GM03348 (cell line): ENCODE measurements at regions not wholly inside any gene's neighbourhood (a gene's known extent, or its start where the extent isn't known, plus 50 kb on each side); places are given as distances from the start of the nearest gene placed in this dataset.

Experiments
- DNase-seq: peaks from one replicate; pipeline ENCODE4 v3.0.0; 2012; ENCODE audit warnings: low spot score

DNA sequence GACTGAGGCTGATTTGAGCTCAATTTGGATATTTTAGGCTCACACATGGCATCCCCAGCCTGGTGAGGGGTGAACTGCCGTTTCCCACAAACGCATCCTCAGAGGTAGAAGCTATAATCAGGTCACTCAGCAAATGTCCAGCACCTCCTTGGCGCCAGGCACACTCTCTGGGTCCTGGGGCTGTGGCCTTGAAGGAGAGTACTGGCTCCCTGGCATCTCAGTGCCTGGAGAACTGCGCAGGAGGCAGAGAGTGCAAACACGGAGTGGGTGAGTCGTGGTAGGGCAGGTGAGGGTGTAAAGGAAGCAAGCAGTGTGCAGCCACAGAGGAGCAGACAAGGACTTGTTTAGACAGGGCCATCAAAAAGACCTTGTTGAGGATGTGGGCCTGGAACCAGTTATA, 224.0 kb upstream of the ZNF32 start:
- DNase-seq, result no peak

DNA sequence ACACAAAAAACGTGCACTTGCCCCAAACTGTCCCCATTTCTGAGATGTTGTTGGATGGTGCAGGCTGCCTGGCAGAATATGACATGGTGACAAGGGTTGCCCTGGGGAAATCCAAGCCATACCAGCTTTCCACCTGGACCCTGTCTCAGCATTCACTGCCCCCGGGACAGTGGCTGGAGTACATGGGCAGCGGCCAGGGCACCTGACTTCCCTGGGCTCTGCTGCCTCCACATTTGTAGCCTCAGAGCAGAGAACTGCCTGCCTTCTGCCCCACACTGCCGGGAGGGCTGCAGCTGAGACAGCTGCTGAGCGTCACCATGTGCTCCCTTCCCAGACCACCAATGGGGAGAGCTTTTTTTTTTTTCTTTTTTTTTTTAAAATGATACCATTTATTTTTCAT, 222.9 kb upstream of the ZNF32 start:
- DNase-seq, result no peak

DNA sequence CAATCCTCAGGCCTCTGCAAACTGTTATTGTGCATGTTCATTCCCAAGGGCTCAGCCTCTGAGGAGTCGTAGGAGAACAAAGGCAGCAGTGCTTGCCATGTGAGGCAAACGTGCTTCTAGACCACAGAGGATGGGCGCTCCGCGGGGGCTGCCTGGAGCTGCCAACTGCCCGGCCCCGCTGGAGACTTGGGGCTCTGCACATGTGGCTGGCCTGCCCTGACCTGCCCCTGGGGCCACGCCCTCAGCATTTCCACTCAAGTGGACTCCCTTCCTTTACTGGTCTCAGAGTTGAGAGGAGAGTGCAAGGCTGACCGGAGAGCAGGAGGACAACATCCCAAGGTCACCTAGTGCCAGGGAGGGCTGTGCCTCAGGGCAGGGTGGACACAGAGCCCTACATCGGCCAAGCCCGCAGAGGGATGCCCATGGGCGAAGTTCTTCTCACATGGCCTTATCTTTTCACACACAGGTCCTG, 222.3 kb upstream of the ZNF32 start:
- DNase-seq, result no peak

DNA sequence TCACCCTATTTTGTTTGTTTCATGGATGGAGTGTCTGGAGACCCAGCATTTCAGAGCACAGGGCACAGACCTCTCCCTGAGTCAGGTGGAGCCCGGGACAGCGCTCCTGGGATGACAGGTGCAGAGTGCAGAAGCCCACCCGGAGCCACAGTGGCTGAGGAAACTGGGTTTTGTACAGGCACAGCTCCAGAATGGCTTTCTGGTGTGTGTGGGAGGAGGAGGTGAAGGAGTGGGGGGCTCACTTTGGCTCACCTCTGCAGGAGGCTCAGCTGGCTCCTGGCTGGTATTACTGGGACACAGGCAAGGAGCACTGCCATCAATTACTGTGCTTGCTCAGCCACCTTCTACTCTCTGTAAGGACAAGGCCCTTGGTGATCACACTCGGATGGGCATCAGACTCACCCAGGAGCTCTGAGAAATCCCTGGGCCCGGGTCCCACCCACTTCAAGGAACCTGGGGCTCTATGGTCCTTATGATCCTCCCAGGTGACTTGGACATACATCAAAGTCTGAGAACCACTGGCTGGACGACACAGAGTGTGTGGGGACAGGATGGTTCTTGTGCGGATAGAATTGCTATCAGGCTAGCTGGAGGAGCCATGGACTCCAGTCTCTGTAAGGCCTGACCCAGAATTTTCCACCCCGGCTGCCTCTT, 221.1 kb upstream of the ZNF32 start:
- no peak for DNase-seq

DNA sequence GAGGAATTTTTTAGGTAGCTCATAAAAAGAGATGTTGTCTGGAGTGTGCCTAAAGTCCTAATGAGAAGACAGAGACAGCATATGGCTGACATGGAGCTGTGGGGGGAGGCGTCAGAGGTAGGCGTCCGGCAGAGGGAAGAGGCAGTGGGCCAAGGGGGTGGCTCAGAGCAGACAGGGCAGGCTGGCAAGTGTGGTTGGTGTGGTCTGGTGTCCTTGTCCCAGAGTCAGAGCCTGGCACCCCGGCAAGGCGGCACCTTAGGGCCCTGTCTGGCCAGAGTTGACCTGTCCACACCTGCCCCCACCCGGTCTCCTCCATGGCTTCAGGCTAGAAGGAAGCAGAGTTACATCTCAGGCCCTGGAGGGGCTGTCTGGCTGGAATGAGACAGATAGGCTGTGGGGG, 220.3 kb upstream of the ZNF32 start:
- no peak for DNase-seq

DNA sequence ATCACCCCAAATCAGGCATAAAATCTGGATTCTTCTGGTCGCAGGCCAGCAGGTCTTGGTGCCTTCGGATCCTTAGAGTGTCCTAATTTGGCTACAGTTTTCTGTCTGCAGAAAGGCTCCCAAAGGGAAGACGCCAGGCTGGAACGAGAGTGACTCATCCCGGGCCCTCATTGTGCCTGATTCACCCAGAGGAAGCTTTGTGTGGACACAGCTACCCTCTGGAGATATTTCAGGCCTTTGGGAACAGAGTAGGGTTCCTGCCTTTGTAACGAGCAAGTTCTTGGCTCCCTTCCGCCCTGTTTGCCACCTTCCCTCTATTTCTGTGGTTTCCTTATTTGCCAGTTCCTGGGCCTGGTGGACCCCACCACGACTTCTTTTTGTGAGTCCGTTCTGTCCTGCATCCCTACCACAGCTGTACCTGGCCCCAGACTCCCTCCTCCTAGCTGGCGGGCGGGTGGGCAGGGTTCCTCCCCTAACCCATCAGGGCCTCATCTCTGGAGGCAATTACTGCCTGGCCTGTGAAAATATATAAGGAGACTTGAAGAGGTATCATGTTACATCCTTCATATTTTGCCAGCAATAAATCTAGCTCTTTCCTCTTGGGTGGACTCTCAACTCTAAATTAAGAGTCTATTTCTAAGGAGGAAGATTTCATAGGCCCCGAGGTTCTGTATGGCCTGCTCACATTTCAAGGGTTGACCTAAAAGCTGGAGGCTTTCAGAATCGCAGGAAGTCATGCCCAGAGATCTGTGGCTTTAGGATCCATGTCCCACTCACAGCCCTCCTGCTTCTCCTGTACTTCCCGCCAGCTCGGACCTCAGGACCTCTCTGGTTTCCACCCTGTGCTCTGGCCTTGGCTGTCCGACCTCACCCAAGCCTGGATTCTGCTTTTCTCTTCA, 219.2 kb upstream of the ZNF32 start:
- peak; percentile 93 for DNase-seq

DNA sequence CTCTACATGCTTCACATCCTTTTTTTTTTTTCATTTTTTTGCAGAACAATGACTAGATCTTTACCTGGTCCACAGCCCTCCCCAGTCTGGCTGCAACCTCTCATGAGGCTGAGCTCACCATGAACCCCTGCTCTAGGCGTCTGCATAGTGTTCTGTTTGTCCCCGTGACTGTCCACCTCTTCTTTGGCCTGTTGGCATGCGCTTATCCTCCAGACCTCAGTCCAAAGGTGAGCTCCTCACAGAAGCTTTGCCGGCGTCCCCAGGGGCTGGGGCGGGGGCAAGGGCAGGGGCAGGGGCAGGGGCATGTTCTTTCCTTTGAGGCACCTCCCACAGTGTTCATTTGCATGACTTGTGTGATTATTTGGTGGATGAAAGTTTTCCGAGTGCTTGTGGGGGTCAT, 218.4 kb upstream of the ZNF32 start:
- no peak for DNase-seq

DNA sequence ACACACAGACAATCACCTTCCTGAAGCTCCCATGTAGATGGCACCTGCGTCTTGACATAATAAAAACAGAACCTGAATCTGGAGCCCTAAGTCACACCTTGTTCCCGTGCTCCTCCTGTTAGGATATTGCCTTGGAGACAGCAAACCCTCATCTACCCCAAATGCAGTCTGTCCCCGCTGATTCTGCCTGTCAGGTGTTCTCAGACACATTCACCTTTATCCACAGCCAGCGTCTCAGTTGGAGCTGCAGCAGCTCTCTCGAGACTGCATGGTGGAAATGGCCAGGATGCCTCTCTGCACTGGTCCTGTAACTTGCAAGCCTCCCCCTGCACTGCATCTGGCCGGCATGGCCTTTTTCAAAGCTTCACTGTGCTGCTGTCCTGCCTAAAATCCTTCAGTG, 218.0 kb upstream of the ZNF32 start:
- DNase-seq, result no peak

DNA sequence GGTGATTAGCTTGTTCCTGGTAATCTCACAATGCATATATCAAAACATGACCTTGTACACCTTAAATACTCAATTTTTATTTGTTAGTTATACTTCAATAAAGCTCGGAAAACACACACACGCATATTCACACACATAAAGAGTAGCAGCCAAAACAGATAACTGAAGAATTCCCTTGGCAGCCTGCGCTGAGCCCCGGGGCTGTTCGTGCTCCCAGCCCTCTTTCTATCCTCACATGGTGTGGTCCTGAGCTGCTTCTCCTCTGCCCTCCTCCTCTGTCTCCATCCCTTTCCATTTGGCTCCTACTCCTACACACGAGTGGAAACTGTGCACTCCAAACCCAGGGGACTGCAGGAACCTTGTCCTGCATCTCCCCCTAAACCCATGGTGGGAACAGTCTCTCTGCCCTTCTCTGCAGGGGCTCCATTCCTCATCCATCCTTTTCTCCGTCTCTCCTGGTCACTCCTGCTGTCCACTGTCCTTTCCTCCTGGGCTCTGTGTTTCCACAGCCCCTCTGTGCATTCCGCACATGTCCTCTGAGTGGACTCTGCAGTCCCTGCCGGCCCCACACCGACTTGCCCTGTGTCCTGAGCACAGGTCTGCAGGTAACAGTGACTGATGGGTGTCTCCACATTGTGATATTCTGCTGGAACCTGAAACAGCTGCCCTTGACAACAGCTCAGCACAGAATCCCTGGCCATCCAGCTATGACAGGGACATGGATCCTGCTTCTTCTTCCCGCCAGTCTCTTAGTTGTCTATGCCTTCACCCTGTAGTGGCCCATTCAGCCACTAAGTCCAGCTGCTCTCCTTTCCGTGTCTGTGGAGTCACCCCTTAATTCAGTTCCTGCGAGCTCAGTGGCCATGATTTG, 216.8 kb upstream of the ZNF32 start:
- no peak for DNase-seq

DNA sequence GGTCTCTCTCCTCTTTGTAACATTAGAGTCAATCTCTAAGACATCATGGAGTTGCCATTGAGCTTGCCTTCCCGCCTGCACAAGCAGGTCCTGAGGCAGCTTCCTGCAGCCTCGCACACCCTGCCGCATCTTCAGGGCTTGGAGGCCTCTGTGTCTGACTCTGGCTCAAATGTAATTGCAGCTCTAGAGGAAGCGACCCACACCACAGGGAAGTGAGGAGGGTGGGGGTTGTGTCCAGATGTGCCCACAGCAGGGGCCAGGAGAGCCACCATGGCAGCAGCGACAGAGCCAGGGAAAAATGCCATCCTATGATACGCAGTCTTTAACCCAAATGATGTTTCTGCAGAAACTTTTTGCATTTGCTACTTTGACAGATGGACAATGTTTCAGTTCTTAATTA, 216.0 kb upstream of the ZNF32 start:
- DNase-seq, result no peak

DNA sequence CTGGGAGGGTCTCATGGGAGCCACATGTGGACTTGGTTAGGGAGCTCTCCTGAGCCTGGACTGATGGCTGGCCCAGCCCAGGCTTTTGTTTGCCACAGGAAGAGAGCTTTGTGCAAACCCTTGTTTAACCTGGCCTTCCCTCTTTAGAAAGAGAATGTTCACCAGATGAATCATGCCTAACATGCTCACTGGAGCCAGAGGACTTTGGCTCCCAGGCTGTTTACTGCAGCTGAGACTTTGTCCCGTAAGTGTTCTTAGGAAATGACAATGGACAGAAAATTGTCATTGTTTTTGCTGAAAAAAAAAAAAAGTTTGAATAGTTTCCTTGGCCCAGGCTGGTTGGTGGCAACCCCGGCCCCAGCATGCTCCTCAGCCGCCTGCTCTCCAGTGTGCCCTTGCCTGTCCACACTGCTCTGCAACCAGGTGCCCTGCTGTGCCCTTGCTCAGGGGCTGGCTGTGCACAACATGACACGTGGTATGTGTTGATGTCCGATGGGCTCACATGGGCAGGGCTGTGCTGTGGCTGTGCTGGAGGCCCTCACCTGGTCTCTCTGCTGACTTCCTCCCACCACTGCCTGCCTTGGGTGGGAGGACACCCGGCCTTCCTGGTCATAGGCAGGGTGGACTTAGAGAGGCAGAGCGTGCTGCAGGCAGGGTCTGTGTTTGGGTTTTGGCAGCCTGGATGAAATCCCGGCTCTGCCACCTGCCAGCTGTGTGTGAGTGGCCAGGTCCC, 215.3 kb upstream of the ZNF32 start:
- peak; percentile 81 for DNase-seq

DNA sequence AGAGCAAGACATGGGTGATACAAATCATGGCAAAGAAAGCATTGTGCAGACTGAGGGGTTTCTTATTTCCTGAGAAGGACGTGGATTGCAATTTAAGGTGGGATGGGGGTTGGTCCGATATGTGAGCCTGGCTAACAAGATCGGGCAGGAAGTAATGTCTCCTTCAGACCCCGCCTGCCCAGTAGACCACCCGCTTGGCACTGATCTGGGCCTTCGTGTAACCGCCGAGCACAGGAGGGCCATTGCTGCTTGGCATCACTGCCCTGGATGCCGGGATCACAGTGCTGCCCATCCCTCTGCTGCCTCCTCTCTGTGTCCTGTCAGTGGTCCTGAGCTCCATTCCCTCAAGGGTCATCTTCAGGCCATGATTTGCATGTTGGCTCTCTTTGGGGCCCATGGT, 214.6 kb upstream of the ZNF32 start:
- DNase-seq, result no peak

DNA sequence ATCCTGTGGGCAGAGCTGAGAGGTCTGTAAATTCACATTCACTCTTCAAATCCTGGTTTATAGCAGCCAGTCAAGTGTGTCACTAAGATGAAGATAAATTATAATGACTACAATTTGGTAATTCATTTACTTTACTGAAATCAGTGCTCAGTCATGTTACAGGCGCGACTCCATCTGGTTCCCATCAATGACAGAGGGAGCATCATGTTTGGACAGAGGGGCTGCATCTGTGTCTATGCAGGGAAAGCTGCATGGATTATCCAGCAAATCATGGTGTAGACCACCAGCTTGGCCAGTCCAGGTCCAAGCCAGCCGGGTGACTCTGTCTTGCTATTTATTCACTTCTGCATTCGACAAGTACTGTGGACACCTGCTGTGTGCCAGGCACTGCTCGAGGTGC, 214.1 kb upstream of the ZNF32 start:
- no peak for DNase-seq

DNA sequence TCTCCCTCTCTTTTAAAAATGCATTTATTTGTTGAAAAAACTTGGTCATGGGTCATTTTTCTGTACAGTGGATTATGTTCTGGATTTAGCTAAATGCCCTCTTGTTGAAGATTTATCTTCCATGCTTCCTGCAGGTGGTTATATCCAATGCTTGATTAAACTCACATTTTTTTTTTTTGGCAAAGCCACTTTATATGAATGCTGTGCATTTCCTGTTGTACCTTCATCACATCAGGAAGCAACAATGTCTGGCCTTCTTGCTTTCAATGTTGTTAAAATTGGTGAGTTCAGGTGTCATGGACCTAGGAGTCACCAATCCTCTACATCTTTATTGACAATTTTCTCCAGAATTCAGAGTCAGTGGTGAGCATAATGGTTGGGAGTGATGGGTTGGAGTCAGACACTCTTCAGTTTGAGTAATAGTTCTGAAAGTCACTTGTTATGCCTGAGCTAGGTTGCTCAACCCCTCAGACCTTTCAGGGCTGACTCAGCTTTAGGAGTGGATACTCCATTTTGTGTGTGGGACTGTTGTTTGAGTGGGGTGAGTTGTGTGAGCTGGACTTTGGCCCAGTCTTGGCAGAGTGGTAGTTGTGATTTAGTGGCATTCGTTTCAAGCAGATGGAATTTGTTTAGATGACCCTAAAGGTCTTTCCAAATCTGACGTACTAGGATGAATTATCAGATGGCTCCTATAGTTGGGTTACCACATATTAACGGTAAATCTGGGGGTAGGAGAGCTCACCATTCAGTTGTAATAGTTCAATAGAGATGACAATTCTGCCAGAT, 213.5 kb upstream of the ZNF32 start:
- peak; percentile 81 for DNase-seq

DNA sequence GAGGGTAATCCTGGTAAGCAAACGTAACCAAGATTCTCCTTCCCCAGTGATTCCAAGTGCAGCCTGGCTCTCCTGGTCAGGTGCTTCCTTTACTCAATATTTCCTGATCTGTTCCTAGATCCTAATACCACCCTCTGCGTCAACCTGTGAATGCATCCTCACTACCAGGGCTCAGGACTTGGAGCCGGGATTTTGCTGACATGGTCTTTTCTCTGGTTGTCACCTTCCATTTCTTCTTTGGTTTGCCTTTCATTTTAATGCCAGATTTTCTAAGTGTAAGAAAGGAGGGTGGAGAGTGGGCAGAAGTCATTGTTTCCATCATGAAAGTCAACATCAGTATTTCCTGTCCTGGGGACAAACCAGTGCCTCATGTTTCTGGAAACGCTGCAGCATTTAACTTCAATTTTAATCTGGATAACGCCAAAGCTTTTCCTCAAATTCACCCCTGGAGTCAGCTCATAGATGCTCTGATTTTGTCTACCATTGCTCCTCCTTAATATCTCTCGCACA, 210.4 kb upstream of the ZNF32 start:
- no peak for DNase-seq

DNA sequence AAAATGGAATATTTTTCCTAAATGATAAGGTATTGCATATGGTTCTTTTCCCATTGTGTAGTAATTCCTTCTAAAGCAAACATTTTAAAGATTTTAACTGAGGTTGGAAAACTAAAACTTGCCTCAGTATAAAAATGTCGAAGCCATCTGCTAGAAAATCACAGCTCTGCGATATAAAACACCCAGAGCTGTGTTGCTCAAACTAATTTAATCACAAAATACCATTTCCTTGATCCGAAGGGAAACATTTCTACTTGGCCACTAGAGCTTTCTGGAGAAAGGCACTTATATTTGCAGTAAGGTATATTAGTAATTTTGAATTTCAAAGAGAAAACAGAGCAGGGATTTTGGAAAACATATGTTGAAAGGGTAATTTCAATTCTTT, 209.2 kb upstream of the ZNF32 start:
- no peak for DNase-seq

DNA sequence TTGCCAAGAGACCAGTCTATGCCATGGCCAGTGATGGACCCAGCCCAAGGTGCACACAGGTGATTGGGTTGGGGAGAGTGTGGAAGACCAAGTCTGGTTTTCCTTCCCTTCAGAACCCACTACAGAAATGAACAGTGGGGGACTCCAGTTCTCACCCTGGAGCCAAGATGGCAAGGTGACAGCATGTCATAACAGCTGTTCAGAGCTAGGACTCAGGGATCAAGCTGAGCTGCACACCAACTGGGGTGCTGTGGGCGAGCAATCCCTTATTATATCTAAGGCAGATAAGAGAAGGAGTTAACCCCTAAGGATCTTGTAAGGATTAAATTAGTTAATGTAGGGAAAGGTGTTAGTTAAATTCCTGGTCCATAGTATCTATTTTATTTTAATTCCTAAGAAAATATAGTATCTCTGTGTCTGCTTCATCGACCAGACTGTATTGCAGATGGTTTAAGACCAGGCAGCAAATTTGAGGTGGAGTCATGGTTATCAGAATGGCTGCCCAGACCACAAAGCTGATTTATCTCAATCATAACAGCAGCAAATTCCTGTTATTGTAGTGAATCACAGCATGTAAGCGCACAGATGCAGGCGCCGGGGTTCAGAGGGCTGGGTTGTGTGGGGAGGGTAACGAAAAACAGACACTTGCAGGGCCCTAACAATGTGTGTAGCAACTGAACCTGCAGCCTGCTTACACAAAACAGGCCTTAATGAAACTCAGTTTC, 208.7 kb upstream of the ZNF32 start:
- DNase-seq, result peak; percentile 75

DNA sequence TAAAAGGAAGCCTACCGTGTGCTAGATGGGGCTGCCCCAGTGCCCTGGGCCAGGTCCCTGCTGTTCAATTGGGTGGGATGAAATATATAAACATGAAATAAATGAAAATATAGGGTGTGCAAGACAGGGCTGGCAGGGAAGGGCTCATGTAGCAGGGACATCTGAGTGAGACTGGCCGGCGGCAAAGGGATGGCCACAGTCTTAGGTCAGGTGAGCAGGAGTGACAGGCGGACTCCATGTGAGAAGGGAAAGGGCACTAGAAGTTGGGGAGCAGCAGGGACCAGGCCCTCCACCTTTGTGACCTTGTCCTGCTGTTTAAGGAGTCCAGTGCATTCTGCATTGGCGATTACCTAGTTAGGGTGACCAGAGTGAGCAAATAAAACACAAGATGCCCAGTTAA, 207.6 kb upstream of the ZNF32 start:
- DNase-seq, result no peak

DNA sequence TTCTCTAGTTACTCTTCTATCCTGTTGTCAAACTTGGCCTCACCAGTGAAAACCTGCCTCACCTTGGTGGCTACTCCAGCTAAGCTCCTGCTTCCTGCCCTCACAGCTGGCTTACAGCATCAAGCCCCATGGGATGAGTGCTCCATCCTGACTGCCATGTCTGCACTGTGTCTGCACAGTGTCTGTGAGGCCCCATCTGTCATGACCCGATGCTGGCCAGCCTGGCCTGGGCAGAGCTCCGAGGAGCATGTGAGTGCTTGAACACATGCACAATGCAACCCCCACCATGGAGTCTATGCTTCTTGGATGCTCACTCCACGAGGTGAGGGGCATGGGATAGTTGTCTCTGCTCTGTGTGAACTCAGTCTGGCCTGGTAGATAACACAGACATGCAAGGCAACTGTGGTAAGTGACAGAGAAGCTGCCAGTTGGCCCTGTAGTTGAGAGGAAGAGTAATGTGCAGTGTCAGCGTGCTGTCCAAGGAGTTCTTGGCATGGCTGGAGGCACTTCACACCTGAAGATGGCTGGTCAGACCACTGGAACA, 207.1 kb upstream of the ZNF32 start:
- DNase-seq, result no peak

DNA sequence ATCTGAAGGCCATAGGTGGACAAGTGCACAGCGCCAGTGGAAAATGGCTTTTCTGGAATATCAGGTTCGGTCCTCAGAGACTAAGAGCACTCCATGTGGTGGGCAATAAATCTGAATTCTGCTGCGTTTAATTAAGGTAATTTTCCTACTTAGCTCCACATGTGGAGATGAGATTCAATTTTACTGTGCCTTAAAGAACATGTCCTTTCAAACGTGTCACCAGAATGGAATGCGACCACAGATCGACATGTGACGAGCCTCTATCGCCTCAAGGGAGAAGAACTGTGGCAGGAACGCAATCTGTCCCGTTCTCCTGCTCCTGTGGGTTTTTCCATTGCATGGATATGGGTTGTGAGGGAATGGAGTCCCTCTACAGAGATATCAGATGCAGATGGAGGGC, 205.3 kb upstream of the ZNF32 start:
- DNase-seq, result peak; percentile 56
